ENCODE measurements at regions not wholly inside any gene's neighbourhood (a gene's known extent, or its start where the extent isn't known, plus 50 kb on each side); places are given as distances from the start of the nearest gene placed in this dataset.

DNA sequence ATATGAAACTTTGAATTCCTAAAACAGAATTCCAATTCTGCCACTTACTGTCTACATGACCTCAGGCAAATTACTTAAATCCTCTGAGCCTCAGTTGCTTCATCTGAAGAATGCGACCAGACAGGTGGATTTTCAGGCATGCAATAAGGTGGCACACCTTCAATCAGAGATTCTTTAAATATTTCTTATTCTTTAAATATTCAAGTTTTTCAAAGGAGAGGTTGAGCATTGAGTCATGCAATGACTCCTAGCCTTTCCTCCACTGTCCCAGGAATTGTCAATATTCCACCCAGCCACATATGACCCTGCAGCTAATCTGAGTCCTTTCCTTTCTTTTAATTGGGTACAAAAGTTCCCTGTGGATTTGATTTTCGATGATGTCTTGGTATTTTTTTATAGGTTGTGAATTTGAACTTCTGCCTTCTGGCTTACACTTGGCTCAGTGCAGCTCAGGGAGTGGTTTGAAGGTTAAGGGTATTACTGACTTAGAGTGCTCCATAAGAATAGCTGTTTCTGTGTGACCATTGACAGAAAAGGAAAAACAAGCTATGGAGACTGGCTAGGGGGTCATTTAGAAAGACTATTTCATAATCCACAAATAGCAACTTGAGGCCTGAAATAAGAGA is 52.2 kb upstream of the PRDX6 start:
- Histone ChIP-seq H3K4me1 (ENCODE audit: insufficient read depth) (peaks cover 7% of the 10 kb centered on the region), H4K20me1 (ENCODE audit: insufficient read depth, poor library complexity, severe bottlenecking) (no peaks in the 10 kb centered on the region), H3K27ac (no peak overlapping the region), H3K4me3 (no peak overlapping the region), H3K27me3 (no peaks in the 10 kb centered on the region), H3K9me2 (replicated peaks; ENCODE audit: insufficient read depth) (no peaks in the 10 kb centered on the region), H3K36me3 (replicated peaks; ENCODE audit: insufficient read depth, low read depth) (no peaks in the 10 kb centered on the region), H3K4me2 (no peak overlapping the region), H3K79me2 (no peaks in the 10 kb centered on the region), H2AFZ (no peak overlapping the region), H3K9me3 (ENCODE audit: low read depth) (no peaks in the 10 kb centered on the region)
- TF ChIP-seq EZH2 (IDR thresholded peaks at IDR 0.05; ENCODE audit: borderline replicate concordance) (no peak), EZH2phosphoT487 (IDR thresholded peaks at IDR 0.05; ENCODE audit: low read depth, severe bottlenecking, unreplicated experiment) (no peak)
- TF ChIP-seq, protein P1, sequence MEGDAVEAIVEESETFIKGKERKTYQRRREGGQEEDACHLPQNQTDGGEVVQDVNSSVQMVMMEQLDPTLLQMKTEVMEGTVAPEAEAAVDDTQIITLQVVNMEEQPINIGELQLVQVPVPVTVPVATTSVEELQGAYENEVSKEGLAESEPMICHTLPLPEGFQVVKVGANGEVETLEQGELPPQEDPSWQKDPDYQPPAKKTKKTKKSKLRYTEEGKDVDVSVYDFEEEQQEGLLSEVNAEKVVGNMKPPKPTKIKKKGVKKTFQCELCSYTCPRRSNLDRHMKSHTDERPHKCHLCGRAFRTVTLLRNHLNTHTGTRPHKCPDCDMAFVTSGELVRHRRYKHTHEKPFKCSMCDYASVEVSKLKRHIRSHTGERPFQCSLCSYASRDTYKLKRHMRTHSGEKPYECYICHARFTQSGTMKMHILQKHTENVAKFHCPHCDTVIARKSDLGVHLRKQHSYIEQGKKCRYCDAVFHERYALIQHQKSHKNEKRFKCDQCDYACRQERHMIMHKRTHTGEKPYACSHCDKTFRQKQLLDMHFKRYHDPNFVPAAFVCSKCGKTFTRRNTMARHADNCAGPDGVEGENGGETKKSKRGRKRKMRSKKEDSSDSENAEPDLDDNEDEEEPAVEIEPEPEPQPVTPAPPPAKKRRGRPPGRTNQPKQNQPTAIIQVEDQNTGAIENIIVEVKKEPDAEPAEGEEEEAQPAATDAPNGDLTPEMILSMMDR (IDR thresholded peaks at IDR 0.05; ENCODE audit: poor library complexity) = no peak
- DNase-seq (ENCODE audit: low spot score) = no peak
- WGBS (ENCODE audit: low lambda C conversion rate, missing lambda C conversion rate) = 80% methylated on average over 2 of the region's 2 CpGs

DNA sequence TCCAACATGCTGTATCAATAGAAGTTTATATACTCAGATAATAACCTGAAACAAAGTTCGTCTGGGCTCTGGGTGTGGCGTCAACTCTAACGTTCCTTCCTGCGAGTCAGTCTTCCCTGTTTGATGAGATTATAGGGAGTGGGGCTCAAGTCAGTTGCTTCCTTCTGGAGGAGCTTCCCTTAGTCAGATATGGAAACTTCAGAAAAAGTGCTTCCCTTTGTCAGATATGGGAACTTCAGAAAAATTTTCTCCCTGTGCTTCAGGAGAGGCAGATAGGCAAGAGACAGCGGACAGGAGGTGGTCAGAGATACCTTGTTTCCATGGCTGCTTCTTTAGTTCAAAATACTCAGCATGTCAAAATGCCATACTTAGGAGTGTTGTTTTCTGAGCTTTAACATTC is 51.1 kb upstream of the PRDX6 start:
- 76% methylated on average over 5 of the region's 5 CpGs for WGBS (ENCODE audit: low lambda C conversion rate, missing lambda C conversion rate)
- TF ChIP-seq EZH2phosphoT487 (IDR thresholded peaks at IDR 0.05; ENCODE audit: low read depth, severe bottlenecking, unreplicated experiment) (no peak), EZH2 (IDR thresholded peaks at IDR 0.05; ENCODE audit: borderline replicate concordance) (no peak)
- TF ChIP-seq, protein P1 (IDR thresholded peaks at IDR 0.05; ENCODE audit: poor library complexity) = no peak

DNA sequence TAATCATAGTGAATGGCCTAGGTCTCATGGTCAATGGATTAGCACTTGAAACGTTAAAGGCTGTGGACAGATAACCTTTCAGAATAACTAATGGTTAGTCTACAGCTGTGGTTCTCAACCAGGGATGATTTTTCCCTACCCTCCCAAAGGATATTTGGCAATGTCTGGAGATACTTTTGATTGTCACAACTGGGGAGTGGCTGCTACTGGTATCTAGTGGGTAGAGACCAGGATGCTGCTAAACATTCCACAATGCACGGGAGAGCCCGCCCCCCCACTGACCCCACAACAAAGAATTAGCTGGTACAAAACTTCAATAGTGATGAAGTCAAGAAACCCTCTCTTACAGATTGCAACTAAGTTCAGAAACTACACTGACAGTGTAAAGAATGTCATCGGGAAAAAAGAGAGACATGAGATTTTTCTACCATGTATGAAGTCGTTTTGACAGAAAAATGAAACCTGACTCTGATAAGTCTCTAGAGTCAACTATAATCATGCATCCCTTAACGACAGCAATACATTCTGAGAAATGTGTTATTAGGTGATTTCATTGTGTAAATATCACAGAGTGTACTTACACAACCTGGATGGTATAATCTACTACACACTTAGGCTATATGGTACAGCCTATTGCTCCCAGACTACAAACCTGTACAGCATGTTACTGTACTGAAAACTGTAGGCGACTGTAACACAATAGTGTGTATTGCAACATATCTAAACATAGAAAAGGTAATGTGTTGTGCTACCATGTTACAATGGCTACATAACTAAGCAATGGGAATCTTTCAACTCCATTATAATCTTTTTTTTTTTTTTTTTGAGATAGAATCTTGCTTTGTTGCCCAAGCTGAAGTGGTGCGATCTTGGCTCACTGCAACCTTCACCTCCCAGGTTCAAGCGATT is 49.7 kb upstream of the PRDX6 start:
- H4K20me1 ChIP-seq (ENCODE audit: insufficient read depth, poor library complexity, severe bottlenecking) = no peaks in the 10 kb centered on the region
- no peaks in the 10 kb centered on the region for H3K36me3 ChIP-seq (replicated peaks; ENCODE audit: insufficient read depth, low read depth)
- DNase-seq (ENCODE audit: low spot score) = no peak
- TF ChIP-seq, protein P1 (IDR thresholded peaks at IDR 0.05; ENCODE audit: poor library complexity) = no peak
- no peak for TF ChIP-seq EZH2phosphoT487 (IDR thresholded peaks at IDR 0.05; ENCODE audit: low read depth, severe bottlenecking, unreplicated experiment)
- TF ChIP-seq EZH2 (IDR thresholded peaks at IDR 0.05; ENCODE audit: borderline replicate concordance) = no peak
- no peak overlapping the region for H3K4me2 ChIP-seq
- H3K4me1 ChIP-seq (ENCODE audit: insufficient read depth) = peaks cover 17% of the 10 kb centered on the region
- no peaks in the 10 kb centered on the region for H3K9me2 ChIP-seq (replicated peaks; ENCODE audit: insufficient read depth)
- H3K9me3 ChIP-seq (ENCODE audit: low read depth) = no peaks in the 10 kb centered on the region
- no peak overlapping the region for H3K27ac ChIP-seq
- no peak overlapping the region for H2AFZ ChIP-seq
- WGBS (ENCODE audit: low lambda C conversion rate, missing lambda C conversion rate) = 79% methylated on average over 9 of the region's 9 CpGs
- H3K27me3 ChIP-seq = no peaks in the 10 kb centered on the region
- H3K79me2 ChIP-seq = peaks cover 3% of the 10 kb centered on the region
- H3K4me3 ChIP-seq = no peak overlapping the region

More for the DNA sequence above, 51.1 kb upstream of the PRDX6 start:
- DNase-seq (ENCODE audit: low spot score) = no peak
- H3K27ac ChIP-seq = no peak overlapping the region
- no peak overlapping the region for H2AFZ ChIP-seq
- no peaks in the 10 kb centered on the region for H3K36me3 ChIP-seq (replicated peaks; ENCODE audit: insufficient read depth, low read depth)
- H3K9me2 ChIP-seq (replicated peaks; ENCODE audit: insufficient read depth) = no peaks in the 10 kb centered on the region
- no peaks in the 10 kb centered on the region for H3K9me3 ChIP-seq (ENCODE audit: low read depth)
- H4K20me1 ChIP-seq (ENCODE audit: insufficient read depth, poor library complexity, severe bottlenecking) = no peaks in the 10 kb centered on the region
- peaks cover 3% of the 10 kb centered on the region for H3K79me2 ChIP-seq
- H3K27me3 ChIP-seq = no peaks in the 10 kb centered on the region
- H3K4me3 ChIP-seq = no peak overlapping the region
- peaks cover 17% of the 10 kb centered on the region for H3K4me1 ChIP-seq (ENCODE audit: insufficient read depth)
- no peak overlapping the region for H3K4me2 ChIP-seq
